GM21737 (cell line): ENCODE measurements at regions not wholly inside any gene's neighbourhood (a gene's known extent, or its start where the extent isn't known, plus 50 kb on each side); places are given as distances from the start of the nearest gene placed in this dataset.

ENCODE experiments used
- ATAC-seq: cut with Tn5 transposase; IDR thresholded peaks from one replicate; pipeline ENCODE4 v1.9.1; 2021; ENCODE audit warnings: mild to moderate bottlenecking, moderate library complexity; ENCODE audit not compliant: unreplicated experiment

DNA sequence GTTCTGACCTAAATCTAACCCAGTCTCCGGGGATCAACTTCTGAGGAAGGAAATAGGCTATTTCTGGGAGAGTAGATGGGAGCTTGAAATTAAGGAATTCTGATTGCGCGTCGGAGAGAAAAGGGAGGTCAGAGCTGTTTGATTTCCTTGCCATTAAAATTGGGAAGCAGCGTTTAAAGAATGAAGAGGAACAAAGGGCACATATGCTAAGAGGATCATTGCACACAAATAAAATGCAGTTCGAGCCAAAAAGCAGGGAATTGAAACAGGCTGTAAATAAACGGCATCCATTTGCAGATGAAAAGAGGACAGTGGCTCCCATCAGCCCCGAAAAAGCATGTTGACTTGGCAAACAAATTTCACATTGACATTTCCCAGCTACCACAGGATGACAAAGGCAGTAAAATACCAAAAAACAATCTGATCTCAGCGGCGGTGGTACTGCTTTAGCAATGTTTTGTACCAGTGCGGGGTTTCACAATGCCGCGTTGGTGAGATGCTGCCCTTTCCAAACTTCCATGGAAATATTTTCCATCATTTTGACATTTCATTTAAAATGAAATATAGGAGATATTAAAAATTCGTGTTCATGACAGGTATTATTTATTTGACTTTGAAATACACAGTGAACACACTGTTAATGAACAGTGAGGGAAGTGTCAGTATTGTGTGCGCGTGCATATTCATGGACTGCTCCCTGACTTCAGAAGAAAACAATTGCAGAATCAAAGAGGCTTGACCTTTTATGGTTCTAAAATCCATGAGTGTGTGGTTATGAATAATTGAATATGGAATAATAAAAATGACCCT lies 108.8 kb downstream of the SQOR start:
- no peak for ATAC-seq

DNA sequence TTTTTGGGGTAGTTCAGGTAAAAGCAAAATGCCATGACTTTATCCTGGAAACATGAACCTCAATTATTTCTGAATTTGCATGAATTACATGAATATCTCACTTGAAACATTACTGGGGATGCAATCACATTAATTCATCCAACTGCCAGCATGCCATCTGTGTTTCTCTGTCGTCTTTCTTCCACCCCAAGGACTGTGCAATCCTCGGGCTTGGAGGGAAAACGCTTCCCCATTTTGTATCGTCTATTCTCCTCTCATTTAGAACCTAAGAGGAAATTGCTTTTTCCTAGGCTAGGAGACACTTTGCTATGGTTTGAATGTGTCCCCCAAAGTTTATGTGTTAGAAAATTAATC lies 109.4 kb downstream of the SQOR start:
- ATAC-seq, result no peak

DNA sequence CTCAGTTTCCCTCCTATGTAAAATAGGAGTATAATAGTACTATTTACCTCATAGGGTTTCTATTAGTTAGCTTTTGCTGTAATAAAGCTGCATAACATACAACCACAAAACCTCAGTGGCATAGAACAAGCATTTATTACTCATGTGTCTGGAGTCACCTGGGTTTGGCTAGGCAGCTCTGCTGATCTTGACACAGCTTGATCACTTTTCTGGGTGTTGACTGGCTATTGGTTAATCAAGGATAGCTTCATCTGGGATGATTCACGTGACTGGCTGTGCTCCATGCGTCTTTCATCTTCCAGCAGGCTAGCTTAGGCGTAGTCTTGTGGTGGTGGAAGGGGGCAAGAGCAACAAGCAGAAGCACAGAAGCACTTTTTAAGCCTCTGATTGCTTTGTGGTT lies 112.6 kb downstream of the SQOR start:
- no peak for ATAC-seq

DNA sequence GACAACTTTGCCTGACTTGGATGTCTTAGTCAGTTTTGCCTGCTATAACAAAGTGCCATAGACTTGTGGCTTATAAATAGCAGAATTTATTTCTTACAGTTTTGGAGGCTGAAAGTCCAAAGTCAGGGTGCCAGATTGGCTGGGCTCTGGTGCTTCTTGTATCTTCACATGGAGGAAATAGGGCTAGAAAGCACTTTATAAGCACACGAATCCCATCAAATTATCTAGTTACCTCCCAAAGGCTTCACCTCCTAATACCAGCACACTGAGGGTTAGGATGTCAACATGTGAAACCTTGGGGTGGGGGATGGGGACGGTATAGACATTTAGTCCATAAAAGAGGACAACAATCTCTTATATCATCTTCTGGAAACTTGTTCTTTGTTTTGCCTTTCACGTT lies 116.8 kb downstream of the SQOR start:
- no peak for ATAC-seq

DNA sequence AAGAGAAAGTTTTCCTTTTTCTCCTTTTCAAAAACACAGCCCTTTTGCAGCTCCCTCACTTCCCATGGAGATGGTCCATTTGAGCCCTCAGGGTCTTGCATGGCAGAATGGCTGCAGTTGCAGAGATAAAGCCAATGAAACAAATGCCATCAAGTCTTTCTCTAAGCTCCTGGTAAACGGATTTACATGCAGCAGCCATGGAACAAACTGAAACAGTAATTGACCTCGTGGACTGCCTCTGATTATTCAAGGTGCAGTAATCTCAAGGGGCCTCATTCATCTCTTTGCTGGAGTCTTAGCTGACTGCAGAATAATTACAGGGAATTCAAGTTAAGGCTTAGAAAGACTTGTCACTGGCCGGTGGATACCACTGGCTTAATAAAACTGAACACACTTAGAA lies 125.1 kb downstream of the SQOR start:
- no peak for ATAC-seq

DNA sequence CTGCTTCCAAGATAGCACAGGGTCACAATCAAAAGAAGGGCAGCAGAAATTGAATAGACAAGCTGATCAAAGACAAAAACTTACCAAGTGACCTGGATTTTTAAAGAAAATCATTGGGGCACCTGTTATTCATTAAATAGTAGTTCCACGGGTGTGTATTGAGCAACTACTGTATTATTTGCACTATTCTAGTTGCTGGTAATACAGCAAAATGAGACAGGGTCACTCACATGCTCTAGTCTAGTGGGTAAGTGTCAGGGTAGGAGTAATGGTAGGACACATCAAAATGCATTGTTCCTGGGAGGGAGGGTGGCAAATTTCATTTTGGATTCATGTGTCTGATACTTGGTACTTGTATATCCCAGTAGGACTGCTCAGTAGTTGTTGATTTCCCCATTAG lies 127.9 kb downstream of the SQOR start:
- ATAC-seq, result no peak

DNA sequence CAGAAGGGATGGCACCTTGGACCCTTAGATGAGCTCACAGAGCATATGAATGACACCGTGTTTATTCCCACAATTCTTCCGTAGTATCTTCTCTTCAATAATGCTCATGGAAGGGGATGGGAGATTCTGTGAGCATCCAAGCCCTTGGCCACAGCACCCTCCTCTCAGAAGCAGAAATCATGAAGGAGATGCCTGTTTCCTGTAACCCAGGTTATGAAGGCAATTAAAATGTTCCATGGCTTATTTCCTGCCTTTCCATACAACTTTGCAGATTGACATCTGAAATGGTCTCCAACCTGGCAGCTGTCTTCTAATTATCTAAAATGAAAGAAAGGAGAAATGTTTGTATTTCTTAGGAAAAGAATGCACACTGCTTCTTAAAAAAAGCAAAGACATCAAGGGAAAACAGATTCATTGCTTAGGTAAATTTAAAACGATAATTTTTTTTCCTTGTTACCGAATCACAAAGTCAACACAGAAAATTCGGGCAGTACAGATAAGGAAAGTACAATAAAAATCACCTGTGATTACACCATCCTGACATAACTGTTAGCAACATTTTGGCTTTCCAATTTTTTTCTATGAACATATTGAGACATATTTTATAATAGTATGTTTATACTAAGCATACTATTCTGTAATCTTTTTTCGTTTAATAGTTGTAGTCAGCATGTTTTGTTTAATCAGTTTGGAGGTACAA lies 128.5 kb downstream of the SQOR start:
- ATAC-seq, result no peak

DNA sequence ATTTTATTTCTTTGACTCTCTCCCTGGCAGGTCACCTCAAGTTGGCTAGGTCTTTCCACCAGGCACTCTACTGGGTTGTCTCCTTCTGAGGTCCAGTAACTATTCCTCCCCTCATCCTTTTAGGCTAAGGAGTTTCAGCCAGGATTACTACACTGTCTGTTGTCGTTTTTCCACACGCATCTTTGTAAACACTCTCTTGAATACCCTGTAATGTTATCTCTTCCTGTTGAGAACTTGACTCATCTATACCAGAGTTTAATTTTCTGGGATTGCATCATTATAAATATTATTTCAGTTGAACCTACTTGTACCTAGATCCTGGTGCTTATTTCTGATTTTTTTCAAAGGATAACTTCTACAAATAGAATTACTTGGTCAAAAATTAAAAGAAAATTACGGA lies 138.3 kb downstream of the SQOR start:
- ATAC-seq, result no peak

DNA sequence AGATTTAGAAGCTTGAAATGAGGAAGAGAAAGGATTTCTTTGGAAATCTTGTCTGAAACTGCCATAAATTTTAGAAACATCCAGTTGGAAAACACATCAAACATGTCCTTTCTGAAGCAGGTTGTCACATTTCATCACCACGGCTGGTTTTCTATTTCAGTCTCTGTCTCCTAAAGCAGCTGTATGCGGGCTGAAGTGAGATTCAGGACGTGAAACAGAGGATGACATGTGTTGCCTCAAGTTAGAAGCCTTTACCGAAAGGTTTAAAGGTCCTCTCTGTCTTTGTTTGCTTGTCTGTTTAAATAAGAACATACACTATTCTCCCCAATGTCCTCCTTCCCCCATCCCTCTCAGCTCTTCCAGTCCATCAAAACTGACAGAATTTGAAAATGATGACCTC lies 141.9 kb downstream of the SQOR start:
- ATAC-seq, result no peak

DNA sequence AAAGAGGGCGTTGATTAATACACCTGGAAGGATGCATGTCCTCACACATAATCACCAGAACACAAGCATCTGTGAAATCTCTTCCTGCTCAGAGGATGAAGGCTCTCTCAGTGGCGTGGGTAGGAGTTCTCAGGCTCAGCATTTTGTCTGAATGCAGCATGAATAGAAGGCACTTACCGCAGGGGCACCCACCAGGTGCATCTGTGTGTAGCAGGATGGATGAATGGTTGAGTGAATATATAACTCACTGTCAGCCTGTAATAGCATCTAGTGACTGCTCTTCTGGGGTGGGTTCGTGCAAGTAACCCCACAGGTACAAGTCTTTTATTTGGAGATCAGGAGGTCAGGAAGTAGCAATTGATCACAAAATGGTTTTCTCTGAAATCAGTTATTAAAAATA lies 143.0 kb downstream of the SQOR start:
- no peak for ATAC-seq

DNA sequence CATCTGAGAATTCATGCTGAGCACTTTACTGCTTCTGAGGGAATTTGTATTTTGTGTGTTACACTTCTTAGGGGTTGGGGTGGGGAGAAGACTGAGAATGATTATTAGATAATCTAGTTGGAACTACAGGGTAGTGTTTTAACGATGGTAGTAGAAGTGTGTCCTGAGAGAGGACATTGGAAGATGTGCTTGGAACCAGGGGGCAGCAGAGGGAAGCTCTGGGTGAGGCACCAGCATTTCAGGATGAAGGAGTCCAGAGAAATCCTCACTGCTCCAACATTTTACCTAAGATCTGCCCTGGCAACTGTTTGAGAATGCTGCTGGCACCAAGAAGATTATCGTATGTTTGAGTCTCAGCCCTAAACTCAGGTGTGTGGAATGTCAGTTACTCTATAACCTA lies 145.5 kb downstream of the SQOR start:
- no peak for ATAC-seq

DNA sequence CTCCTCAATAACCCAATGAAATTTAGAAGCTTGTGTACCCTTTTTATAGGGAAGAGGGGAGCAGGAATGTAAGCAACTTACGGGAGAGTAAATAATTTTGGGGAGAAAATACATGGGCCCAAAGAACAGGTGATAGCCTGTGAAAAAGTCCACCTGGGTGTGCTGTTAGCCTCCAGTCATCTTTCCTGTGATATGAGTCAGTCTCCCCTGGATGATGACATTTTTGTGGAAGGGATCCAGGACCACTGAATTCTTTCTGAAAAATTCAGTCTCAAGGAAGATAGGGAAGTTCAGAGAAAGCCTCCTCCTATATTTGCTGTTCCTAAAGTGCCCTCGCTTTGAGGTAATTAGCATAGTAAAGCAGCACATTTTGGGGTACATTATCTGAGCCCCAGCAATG lies 149.8 kb downstream of the SQOR start:
- ATAC-seq, result no peak

DNA sequence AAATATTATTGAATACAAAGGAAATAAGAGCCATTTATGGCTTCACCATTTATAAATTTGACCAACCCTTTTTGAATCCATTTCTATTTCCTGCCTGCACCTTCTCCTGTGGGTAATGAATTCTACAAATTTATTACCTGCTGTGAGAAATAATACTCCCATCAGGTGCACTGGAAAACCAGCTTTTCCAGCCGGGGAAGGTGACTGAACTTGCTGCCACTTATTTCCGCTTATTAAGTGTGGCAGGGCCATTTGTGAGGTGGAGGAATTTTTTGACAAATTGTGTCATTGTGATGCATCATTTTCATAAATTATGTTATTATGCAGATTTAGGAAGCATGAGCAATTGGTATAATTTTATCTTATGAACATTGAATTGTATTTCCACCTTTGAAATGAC lies 151.1 kb downstream of the SQOR start:
- ATAC-seq, result no peak

DNA sequence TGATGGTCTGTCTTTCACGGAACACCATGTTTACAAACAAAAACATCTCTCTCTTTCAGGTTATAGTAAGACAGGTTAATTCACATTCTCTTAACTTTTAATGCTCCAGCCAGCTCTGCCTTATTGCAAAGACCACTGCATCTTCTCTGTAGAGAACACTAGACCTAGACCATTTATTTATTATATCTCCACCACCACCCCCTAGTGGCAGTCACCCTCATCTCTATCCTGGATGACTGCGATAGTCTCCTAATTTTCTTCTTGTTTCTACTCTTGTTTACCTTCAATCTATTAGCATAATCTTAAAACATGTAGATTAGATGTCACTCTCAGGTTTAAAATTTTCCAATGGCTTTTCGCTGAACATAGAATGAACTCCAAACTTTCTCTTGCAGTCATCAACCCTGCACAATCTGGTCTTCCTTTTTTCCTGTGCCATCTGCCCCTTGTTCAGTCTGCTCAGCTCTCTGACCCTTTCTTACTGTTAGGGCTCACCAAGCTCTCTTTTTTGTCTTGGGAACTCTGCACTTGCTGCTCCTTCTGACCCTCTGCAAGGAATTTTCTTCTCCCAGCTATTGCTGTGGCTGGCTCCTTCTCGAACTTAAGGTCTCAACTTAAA lies 155.6 kb downstream of the SQOR start:
- no peak for ATAC-seq

DNA sequence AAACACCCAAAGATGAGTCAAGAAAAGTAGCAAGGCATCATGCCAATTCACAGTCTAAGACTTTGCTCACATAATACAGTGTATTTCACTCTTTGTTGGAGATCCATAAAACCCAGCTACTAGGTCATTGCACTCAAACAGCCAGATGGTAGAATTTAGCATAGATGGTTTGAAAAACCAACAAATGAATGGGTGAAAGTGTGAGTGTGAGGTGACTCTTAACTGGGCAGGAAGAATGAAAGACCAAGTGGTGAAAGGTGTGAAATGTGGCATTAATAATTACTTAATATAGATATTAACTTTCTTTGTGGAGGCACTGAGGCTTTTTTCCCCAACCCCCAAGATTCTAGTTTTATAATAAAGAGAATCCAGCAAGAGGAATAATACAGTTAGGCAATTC lies 159.5 kb downstream of the SQOR start:
- no peak for ATAC-seq

DNA sequence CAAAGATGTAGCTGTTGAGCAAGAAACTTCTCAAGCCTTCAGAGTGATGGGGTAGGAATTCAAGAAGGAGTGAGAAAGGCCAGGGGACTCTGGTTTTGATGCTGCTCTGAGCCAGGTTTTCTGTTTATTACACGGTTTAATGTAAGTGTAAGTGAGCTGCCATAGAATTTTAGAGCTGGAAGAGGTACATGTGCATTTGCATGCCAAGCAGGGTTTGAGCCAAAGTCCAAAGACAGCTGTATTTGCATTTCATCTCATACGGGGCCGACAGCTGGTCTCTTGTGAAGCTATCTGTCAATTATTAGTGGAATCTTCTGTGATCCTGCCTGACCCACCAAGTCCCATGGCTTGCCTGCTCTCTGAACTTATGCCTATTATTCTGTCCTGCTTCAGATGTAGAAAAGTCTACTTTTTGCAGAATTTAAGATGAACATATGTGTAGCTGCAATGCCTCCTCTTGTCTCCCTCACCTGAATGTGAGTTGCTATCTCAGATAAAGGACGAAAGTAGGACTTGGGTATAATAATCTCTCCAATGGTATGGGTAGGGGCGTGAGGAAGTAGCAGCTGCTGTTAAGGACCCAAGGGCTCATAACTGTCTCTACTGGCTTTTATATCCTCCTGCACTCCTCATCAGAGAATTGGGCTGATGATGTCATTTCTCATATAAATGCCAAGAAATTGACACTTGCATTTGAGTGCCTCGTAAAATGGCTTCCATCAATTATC lies 160.0 kb downstream of the SQOR start:
- no peak for ATAC-seq

DNA sequence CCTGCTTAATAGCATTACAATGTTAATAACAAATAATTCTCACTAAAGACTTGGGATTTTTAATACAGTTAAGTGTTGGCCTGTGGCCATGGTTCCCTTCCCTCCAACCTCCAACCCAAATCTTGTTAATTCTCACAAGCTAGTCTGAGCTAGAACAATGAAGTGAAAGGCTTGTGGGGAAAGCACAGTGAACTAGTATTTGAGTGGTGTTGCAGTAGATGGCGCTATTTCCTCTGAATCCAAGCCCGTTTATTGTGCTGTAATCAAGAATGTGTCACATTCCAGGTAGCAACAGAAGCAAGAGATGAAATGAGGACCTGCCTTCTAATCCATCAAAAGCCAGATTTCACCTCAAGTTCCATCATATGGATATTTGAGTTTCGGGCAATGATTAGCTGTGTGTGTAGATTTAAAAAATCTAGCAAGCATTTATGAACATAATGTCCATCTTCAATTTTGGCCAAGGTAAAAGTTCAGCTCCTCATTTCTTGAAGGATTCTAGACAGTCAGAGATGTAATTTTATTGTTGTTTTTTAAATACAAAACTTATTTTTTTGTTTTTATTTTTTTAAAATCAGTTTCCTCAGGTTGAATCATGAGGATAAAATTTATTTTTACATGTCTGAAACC lies 160.7 kb downstream of the SQOR start:
- no peak for ATAC-seq

DNA sequence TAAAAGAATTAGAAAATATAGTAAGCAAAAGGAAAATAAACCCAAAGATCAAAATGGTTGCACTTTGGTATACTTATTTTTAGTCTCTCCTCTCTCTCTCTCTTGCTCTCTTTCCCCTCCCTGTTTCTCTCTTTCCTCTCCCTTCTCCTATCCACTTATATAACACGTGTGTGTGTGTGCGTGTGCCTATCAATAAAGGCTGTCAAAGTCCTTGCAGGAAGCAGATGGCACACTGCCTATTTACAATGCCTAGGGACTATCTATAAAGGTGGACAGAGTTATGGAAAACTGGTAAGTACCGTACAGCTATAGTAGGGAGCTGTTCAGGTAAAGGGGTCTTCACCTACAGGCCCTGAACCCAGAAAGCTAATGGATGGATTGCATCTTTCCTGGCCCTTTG lies 161.6 kb downstream of the SQOR start:
- ATAC-seq, result no peak

DNA sequence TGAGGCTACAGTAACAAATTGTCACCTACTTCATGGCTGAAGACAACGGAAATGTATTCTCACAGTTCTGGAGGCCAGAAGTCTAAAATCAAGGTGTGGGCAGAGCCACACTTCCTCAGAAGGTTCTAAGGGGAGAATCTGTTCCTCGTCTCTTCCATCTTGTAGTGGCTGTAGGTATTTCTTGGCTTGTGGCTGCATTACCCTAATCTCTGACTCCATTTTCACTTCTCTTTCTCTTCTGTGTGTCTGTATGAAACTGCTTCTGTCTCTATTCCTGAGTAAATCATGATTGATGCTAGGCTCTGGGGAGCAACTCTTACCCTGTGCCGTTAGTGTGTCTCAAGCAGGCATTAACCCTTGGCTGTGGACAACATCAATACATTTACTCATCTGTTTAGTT lies 164.7 kb downstream of the SQOR start:
- ATAC-seq, result no peak

DNA sequence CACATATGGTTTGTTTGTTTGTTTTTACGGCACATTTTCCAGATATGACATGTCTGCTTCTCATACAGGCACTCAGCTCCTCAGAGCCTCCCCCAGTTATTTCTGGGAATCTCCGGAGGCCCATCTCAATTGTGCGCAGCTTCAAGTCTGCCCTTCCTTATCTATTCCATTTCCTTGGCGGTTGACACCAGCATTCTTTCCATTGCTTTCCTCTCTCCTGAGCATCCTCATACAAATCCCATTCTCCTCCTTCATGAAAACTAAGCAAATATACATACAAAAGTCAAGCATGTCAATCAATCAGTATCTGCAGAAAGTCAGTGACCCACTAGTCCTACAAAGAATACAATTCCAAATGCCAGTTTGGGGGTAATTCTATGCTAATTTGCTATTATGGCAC lies 166.7 kb downstream of the SQOR start:
- ATAC-seq, result no peak

DNA sequence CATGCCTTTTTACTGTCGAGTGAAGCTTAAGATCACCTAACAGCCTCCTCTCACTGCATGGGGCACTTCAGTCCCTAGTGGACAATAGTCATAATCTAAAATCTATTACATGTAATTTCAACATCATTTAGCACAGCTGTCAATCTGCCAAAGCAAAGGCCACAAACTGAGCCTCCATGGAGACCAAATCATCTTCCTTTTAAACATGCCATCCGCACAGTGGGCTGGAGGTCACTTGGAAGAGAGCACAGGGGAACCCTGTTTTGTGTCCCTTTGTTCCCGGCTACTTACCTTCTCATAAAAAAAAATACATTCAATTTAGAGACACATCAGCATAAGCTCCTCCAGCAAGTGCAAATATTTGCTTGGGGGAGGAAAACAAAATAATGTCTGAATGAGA lies 167.3 kb downstream of the SQOR start:
- no peak for ATAC-seq
